Vagina (tissue), 2 donors: ENCODE measurements at regions not wholly inside any gene's neighbourhood (a gene's known extent, or its start where the extent isn't known, plus 50 kb on each side); places are given as distances from the start of the nearest gene placed in this dataset.

ENCODE experiments used
- DNase-seq, 2 donors: peaks; one replicate each; pipeline ENCODE4 v3.0.0-alpha.2; 2017; ENCODE audit errors: extremely low spot score in 2 of 2
- H3K27ac ChIP-seq: fragments of 200-600 bp; sonication (generic); one replicate; pipeline ENCODE4 v1.5.1; 2019
- H3K27me3 ChIP-seq: fragments of 200-600 bp; sonication (generic); one replicate; pipeline ENCODE4 v1.5.1; 2019
- H3K36me3 ChIP-seq, 2 donors: fragments of 200-600 bp; sonication (generic); one replicate each; pipeline ENCODE4 v1.5.1; 2017 to 2019
- H3K4me1 ChIP-seq: fragments of 200-600 bp; sonication (generic); one replicate; pipeline ENCODE4 v1.5.1; 2019
- H3K4me3 ChIP-seq, 2 donors: fragments of 200-600 bp; sonication (generic); 1 replicate in 1 of 2; 2 replicates in 1 of 2; pipeline ENCODE4 v1.5.1; 2016 to 2019
- H3K9me3 ChIP-seq: fragments of 200-600 bp; sonication (generic); one replicate; pipeline ENCODE4 v1.5.1; 2019
- POLR2A ChIP-seq, 2 donors: fragments of 450-650 bp; IDR thresholded peaks; one replicate each; pipeline ENCODE4 v1.6.1; 2017; ENCODE audit warnings: antibody characterized with exemption in 2 of 2, mild to moderate bottlenecking in 2 of 2, moderate library complexity in 2 of 2
- POLR2AphosphoS5 ChIP-seq, 2 donors: sonication (generic); formaldehyde crosslinking; IDR thresholded peaks; one replicate each; pipeline ENCODE4 v1.9.0; 2017; ENCODE audit warnings: antibody characterized with exemption in 2 of 2, mild to moderate bottlenecking in 2 of 2, low read depth in 1 of 2; ENCODE audit not compliant: insufficient read depth in 1 of 2
- intact Hi-C: fragments of 100-400 bp; cut with DNase I; formaldehyde crosslinking; loops from one replicate; pipeline ENCODE4 v1.15.1; 2023
- TF ChIP-seq, protein P1 (sequence below), 3 experiments: fragments of 450-650 bp in 2 of 3; fragments of 200-600 bp in 1 of 3; sonication (generic) in 1 of 3; IDR thresholded peaks; one replicate each; pipeline ENCODE4 v1.5.1; 2017 to 2019; ENCODE audit warnings: antibody characterized with exemption in 3 of 3, mild to moderate bottlenecking in 2 of 3, moderate library complexity in 2 of 3

DNA sequence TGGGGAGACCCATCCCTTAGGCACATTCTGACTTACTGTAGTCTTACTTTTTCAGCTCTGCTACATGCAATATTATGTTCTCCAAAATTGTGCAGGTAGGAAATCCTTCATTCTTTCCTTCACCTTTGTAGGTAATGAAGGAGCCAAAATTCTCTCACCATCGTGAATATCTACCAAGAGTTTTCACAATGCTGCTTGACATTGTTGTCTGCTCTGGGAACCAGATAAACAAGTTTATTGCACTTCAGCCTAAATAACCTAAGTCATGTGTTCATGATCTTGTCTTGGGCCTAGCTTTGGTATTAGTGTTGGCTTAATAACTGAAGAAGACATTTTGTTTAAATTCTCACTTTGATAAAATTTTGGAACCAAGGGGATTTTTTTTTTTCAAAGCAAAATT is 110.8 kb upstream of the ELAC2 start:
- no peaks in the 10 kb centered on the region for H3K27me3 ChIP-seq
- no peak for DNase-seq
- TF ChIP-seq, protein P1, sequence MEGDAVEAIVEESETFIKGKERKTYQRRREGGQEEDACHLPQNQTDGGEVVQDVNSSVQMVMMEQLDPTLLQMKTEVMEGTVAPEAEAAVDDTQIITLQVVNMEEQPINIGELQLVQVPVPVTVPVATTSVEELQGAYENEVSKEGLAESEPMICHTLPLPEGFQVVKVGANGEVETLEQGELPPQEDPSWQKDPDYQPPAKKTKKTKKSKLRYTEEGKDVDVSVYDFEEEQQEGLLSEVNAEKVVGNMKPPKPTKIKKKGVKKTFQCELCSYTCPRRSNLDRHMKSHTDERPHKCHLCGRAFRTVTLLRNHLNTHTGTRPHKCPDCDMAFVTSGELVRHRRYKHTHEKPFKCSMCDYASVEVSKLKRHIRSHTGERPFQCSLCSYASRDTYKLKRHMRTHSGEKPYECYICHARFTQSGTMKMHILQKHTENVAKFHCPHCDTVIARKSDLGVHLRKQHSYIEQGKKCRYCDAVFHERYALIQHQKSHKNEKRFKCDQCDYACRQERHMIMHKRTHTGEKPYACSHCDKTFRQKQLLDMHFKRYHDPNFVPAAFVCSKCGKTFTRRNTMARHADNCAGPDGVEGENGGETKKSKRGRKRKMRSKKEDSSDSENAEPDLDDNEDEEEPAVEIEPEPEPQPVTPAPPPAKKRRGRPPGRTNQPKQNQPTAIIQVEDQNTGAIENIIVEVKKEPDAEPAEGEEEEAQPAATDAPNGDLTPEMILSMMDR (IDR thresholded peaks at IDR 0.05) = no peak
- TF ChIP-seq POLR2A (IDR thresholded peaks at IDR 0.05) (no peak), POLR2AphosphoS5 (IDR thresholded peaks at IDR 0.05; ENCODE audit: insufficient read depth in 1 of 2, low read depth in 1 of 2) (no peak)
- no peak overlapping the region for H3K27ac ChIP-seq
- intact Hi-C loops = no loop called here
- no peak overlapping the region for H3K4me3 ChIP-seq
- no peaks in the 10 kb centered on the region for H3K36me3 ChIP-seq
- no peaks in the 10 kb centered on the region for H3K9me3 ChIP-seq
- H3K4me1 ChIP-seq = no peaks in the 10 kb centered on the region

DNA sequence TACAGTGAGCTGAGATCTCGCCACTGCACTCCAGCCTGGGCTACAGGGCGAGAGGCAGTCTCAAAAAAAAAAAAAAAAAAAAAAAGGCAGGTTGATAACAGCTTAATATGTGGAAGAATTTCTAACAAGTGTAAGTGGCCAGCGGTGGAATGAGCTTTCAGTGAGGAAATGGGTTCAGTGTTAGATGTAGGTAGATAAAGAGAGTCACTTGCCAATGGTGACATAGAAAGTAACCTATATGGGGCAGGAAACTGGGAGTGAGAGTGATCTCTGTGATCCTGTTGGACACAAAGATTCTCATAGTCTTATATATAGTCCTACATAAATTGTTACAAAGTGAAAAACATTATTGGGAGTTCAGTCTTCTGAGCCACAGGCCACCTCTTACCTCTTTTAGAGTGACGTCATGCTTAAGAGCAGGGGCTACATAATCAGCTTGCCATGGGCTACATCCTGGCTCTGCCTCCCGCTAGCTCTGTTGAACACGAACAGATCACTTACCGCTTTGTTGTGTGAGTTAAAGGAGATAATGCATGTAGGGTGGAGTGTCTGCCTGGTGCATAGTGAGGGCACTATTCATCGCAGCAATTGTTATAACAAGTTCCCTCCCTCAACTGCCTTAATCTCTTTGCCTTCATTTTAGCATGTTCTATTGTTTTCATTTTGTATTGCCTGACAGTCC is 110.2 kb upstream of the ELAC2 start:
- Histone ChIP-seq H3K27me3 (no peaks in the 10 kb centered on the region), H3K4me3 (no peak overlapping the region), H3K36me3 (no peaks in the 10 kb centered on the region), H3K9me3 (no peaks in the 10 kb centered on the region), H3K4me1 (no peaks in the 10 kb centered on the region), H3K27ac (no peak overlapping the region)
- no peak for DNase-seq
- intact Hi-C loops = no loop called here
- TF ChIP-seq, protein P1 (IDR thresholded peaks at IDR 0.05) = no peak
- no peak for TF ChIP-seq POLR2A (IDR thresholded peaks at IDR 0.05)
- no peak for TF ChIP-seq POLR2AphosphoS5 (IDR thresholded peaks at IDR 0.05; ENCODE audit: insufficient read depth in 1 of 2, low read depth in 1 of 2)

DNA sequence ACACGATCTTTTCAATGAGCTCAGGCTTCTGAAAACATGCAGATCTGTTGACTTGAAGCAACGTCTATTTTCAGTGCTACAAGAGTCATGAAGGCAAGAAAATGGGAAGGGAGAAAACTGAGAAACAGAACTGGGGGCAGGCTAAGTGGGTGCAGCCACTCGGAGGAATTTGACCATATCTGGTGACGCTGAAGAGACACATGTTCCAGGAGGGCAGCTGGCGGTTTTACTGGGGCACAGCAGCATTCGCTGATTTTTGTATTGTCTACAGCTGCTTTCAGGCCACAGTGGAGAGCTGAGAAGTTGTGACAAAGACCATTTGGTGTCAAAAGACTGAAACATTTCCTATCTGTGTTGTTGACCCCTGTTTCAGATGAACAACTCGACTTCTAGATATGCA is 103.0 kb upstream of the ELAC2 start:
- TF ChIP-seq POLR2AphosphoS5 (IDR thresholded peaks at IDR 0.05; ENCODE audit: insufficient read depth in 1 of 2, low read depth in 1 of 2) (no peak), POLR2A (IDR thresholded peaks at IDR 0.05) (no peak)
- TF ChIP-seq, protein P1 (IDR thresholded peaks at IDR 0.05) = no peak
- no peaks in the 10 kb centered on the region for H3K36me3 ChIP-seq
- no peak overlapping the region for H3K4me3 ChIP-seq
- intact Hi-C loops = no loop called here
- DNase-seq = no peak
- H3K4me1 ChIP-seq = no peaks in the 10 kb centered on the region
- H3K9me3 ChIP-seq = no peaks in the 10 kb centered on the region
- H3K27ac ChIP-seq = no peak overlapping the region
- no peaks in the 10 kb centered on the region for H3K27me3 ChIP-seq

DNA sequence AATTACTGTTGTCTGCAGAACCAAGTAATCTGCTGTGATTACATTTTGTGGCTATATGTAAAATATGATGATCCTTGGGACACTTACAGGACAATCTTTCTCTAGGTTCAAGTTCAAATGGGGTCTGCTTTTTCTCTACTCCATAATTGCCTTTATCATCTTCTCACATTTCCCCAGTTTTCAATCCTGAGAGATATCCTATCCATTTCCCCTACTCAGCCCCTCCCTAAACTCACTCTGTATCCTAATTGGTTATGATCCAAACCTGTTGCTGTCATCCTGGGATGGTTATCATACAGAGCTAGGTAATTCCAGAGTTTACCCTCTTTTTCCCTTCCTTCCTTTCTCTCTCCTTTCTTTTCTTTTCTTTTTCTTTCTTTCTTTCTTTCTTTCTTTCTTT is 100.5 kb upstream of the ELAC2 start:
- intact Hi-C loops = no loop called here
- no peak for DNase-seq
- H3K36me3 ChIP-seq = no peaks in the 10 kb centered on the region
- no peak overlapping the region for H3K27ac ChIP-seq
- H3K9me3 ChIP-seq = no peaks in the 10 kb centered on the region
- TF ChIP-seq POLR2AphosphoS5 (IDR thresholded peaks at IDR 0.05; ENCODE audit: insufficient read depth in 1 of 2, low read depth in 1 of 2) (no peak), POLR2A (IDR thresholded peaks at IDR 0.05) (no peak)
- TF ChIP-seq, protein P1 (IDR thresholded peaks at IDR 0.05) = no peak
- no peak overlapping the region for H3K4me3 ChIP-seq
- no peaks in the 10 kb centered on the region for H3K4me1 ChIP-seq
- no peaks in the 10 kb centered on the region for H3K27me3 ChIP-seq

DNA sequence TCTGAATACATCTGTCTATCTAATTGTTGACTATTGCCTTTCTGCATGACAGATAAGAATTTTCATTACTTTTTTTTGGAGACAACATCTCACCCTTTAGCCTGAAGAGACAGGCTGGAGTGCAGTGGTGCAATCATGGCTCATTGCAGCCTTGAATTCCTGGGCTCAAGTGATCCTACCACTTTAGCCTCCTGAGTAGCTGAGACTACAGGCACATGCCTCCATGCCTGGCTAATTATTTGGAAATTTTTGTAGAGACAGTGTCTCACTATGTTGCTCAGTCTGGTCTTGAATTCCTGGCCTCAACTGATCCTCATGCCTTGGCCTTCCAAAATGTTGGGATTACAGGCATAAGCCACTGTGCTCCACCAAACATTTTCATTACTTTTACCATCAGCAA is 99.8 kb upstream of the ELAC2 start:
- Histone ChIP-seq H3K9me3 (no peaks in the 10 kb centered on the region), H3K36me3 (no peaks in the 10 kb centered on the region), H3K4me1 (no peaks in the 10 kb centered on the region), H3K27me3 (no peaks in the 10 kb centered on the region), H3K27ac (no peak overlapping the region), H3K4me3 (no peak overlapping the region)
- TF ChIP-seq POLR2A (IDR thresholded peaks at IDR 0.05) (no peak), POLR2AphosphoS5 (IDR thresholded peaks at IDR 0.05; ENCODE audit: insufficient read depth in 1 of 2, low read depth in 1 of 2) (no peak)
- TF ChIP-seq, protein P1 (IDR thresholded peaks at IDR 0.05) = no peak
- intact Hi-C loops = no loop called here
- no peak for DNase-seq
